ENCODE measurements at regions not wholly inside any gene's neighbourhood (a gene's known extent, or its start where the extent isn't known, plus 50 kb on each side); places are given as distances from the start of the nearest gene placed in this dataset.

DNA sequence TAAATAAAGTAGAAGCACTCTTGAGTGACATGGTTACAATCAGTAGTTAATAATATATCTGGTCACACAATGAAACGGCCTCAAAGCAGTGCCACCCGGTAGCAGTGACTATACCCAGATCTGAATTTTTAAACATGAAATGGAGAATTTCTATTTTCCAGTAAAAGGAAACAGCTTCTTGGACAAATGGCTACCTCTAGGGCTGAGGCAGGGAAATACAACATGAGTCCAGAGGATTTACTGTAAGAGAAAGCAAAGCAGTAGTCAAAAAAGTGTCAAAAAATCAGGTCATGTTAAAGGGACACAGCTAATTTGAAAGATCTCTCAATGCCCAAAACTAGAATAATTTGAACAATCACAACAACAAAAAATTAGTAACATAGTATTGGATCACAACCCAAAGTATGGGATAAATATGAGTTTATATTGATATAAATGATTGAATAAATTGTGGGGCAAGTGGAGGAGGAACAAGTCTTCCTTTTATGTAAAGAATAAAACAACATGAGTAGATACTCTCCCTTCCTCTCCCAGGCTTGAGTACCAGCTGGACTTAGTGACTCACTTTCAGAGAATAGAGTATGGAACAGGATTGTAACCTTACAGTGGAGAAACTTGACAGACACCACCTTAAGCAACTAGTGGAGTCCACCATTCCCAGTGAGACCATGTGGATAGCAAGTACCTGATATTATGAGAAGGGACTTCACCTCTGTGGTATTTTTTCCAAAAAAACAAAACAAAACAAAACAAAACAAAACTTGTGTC is 180.8 kb downstream of the MBD2 start:
- TF ChIP-seq, protein P1, sequence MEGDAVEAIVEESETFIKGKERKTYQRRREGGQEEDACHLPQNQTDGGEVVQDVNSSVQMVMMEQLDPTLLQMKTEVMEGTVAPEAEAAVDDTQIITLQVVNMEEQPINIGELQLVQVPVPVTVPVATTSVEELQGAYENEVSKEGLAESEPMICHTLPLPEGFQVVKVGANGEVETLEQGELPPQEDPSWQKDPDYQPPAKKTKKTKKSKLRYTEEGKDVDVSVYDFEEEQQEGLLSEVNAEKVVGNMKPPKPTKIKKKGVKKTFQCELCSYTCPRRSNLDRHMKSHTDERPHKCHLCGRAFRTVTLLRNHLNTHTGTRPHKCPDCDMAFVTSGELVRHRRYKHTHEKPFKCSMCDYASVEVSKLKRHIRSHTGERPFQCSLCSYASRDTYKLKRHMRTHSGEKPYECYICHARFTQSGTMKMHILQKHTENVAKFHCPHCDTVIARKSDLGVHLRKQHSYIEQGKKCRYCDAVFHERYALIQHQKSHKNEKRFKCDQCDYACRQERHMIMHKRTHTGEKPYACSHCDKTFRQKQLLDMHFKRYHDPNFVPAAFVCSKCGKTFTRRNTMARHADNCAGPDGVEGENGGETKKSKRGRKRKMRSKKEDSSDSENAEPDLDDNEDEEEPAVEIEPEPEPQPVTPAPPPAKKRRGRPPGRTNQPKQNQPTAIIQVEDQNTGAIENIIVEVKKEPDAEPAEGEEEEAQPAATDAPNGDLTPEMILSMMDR (IDR thresholded peaks at IDR 0.05; ENCODE audit: low read depth, low read length): peak; percentile 19

DNA sequence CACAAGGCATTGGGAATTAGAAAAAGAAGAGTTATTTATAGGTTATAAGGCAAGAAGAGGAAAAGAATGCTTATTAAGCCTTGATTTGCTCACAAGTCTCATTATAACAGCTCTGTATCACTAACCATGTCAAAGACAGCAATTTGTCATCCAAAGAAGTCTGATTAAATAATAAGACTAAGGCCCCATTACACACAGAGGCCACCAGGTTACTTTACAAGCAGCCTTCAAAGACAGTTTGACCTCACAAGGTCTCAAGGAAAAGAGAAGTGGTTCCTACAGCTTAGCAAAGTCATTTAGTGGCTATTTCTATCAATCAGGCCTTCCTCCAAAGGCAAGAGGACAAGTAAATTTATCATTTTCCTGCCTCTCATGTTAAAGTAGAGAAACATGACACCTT is 188.5 kb downstream of the MBD2 start:
- no peak for DNase-seq (ENCODE audit: extremely low read depth, low read depth)
- TF ChIP-seq, protein P1 (IDR thresholded peaks at IDR 0.05; ENCODE audit: low read depth, low read length): no peak

More for the DNA sequence above, 180.8 kb downstream of the MBD2 start:
- DNase-seq (ENCODE audit: extremely low read depth, low read depth): no peak

DNA sequence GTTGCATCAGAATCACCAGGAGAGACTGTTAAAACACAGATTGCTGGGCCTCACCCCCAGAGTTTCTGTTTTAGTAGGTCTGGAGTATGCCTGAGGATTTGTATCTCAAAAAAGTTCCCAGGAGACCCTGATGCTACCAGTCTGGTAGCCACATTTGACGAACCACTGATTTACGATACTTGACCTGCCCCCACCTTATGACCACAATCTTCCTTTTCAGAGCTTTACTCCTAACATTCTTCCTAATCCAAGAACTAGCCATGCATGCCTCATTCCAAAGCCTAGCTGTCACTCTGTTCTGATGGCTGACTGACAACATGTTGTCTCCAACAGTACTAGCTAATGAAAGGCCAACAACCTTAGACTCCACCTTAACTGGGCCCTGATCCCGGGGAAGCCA is 191.4 kb downstream of the MBD2 start:
- TF ChIP-seq, protein P1 (IDR thresholded peaks at IDR 0.05; ENCODE audit: low read depth, low read length): no peak

DNA sequence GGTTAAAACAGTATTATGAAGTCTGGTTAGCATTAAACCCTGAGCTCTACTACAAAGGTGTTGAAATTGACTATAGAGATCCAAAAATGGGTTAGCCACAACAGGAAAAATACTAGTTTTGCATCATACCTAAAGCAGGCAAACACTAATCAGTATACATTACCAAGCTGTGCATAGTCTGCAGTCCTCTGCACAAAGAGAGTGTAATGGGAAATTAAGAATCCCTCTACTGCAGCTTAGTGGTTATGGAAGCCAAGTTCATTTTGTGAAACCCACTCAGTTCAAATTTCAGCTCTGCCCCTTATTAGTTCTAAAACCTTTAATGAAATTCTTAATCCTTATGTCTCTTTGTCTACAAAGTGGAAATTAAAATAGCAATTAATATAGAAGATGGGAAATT is 192.1 kb downstream of the MBD2 start:
- no peak for DNase-seq (ENCODE audit: extremely low read depth, low read depth)
- TF ChIP-seq, protein P1 (IDR thresholded peaks at IDR 0.05; ENCODE audit: low read depth, low read length): no peak

More for the DNA sequence above, 191.4 kb downstream of the MBD2 start:
- no peak for DNase-seq (ENCODE audit: extremely low read depth, low read depth)

DNA sequence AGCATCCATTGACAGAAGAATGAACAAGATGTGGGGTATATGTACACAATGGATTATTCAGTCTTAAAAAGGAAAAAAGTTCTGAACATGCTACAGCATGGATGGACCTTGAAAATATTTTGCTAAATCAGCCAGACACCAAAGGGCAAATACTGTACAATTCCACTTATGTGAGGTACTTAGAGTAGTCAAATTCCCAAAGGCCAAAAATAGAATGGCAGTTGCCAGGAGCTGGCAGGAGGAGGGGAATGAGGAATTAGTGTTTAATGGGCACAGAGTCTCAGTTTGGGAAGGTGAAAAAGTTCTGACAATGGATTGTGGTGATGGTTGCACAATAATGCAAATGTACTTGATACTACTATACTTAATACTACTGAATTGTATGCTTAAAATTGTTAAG is 193.2 kb downstream of the MBD2 start:
- TF ChIP-seq, protein P1 (IDR thresholded peaks at IDR 0.05; ENCODE audit: low read depth, low read length): no peak

DNA sequence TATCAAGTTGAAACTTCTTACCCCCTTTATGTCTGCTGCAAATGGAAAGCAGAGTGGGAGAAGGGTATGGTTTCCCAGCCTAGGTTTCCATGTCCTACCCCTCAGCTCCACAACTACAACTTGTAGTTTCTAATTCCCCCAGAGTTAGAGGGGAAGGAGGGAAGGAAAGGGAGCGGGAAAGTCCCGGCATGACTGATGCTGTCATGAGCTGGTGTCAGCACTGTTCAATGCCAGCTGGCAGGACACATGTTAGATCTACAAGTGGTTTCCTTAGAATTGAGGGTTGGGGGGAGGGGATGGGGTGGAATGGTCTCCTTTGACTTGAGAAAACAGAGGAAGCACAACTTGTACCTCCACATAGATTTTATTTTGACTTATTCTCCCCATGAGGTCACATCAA is 194.0 kb downstream of the MBD2 start:
- no peak for DNase-seq (ENCODE audit: extremely low read depth, low read depth)
- TF ChIP-seq, protein P1 (IDR thresholded peaks at IDR 0.05; ENCODE audit: low read depth, low read length): no peak

More for the DNA sequence above, 193.2 kb downstream of the MBD2 start:
- DNase-seq (ENCODE audit: extremely low read depth, low read depth): no peak

DNA sequence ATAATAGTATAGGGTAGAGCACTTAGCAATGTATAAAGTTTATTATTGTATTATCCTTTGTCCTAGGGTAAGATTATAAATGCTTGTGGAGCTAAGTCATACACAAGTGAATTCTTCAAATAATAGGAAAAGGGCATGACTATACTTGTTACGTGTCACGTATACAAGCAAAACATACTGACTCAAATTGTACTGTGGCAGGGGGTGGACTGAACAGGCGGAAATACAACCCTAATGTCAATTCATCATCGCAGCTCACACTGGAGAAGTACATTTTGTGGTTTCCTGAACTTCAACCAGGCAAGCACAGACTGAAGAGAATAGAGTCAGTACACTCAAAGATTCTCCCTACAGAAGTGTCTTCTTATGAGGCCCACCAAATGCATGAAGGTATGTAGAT is 201.0 kb downstream of the MBD2 start:
- TF ChIP-seq, protein P1 (IDR thresholded peaks at IDR 0.05; ENCODE audit: low read depth, low read length): no peak
- DNase-seq (ENCODE audit: extremely low read depth, low read depth): no peak

Data from AG09319 (cell line).